GM12891 (cell line): ENCODE measurements at regions not wholly inside any gene's neighbourhood (a gene's known extent, or its start where the extent isn't known, plus 50 kb on each side); places are given as distances from the start of the nearest gene placed in this dataset.

ENCODE experiments used
- POLR2A ChIP-seq: IDR thresholded peaks from 2 replicates; pipeline ENCODE4 v1.6.1; 2011; ENCODE audit warnings: low read depth, low read length, control low read depth
- POLR2AphosphoS5 ChIP-seq: IDR thresholded peaks from 2 replicates; pipeline ENCODE4 v1.6.1; 2011; ENCODE audit warnings: low read depth, low read length, control low read depth

GRCh38 chrX:33908074-33908473 is 224.0 kb downstream of the FAM47A start:
- TF ChIP-seq POLR2A (no peak), POLR2AphosphoS5 (no peak)
